IMR-90 (cell line): ENCODE measurements at regions not wholly inside any gene's neighbourhood (a gene's known extent, or its start where the extent isn't known, plus 50 kb on each side); places are given as distances from the start of the nearest gene placed in this dataset.

ENCODE experiments used
- ATAC-seq: fragments of 200-7000 bp; cut with Tn5 transposase; 2 replicates; pipeline ENCODE4 v1.9.1; 2020; ENCODE audit warnings: low read depth, mild to moderate bottlenecking, moderate library complexity
- BruUV-seq: library from RNA; stranded (reverse); fragments of 400-500 nt; replicated peaks from 2 replicates; lab custom pipeline; 2021; lab: Mats Ljungman, UMichigan
- CTCF ChIA-PET: fragments of 300-600 bp; formaldehyde crosslinking; extraction: SDS; loops from one replicate; lab custom pipeline; 2021; ENCODE audit warnings: antibody characterized with exemption; lab: Yijun Ruan, JAX
- POLR2A ChIA-PET: fragments of 300-600 bp; sonication (Branson Sonifier 250); formaldehyde crosslinking; loops from one replicate; lab custom pipeline; 2022; ENCODE audit warnings: antibody characterized with exemption; ENCODE audit not compliant: unreplicated experiment; lab: Charles Lee
- DNase-seq: peaks from one replicate; pipeline ENCODE4 v3.0.0; 2013
- H2AFZ ChIP-seq: replicated peaks from 2 replicates; pipeline ENCODE3; 2013; ENCODE audit warnings: low read length, mild to moderate bottlenecking; ENCODE audit not compliant: poor library complexity
- H2AK5ac ChIP-seq: 2 replicates; pipeline ENCODE4 v1.6.1; 2013; ENCODE audit warnings: low read depth, low read length, inconsistent platforms
- H2AK9ac ChIP-seq: replicated peaks from 2 replicates; pipeline ENCODE3; 2013; ENCODE audit warnings: mild to moderate bottlenecking, low read depth, low read length, moderate library complexity; ENCODE audit not compliant: poor library complexity
- H2BK120ac ChIP-seq: 2 replicates; pipeline ENCODE4 v1.6.1; 2013; ENCODE audit warnings: low read depth, low read length, inconsistent platforms
- H2BK15ac ChIP-seq: 3 replicates; pipeline ENCODE4 v1.6.1; 2013; ENCODE audit warnings: low read depth, low read length, inconsistent platforms
- H2BK20ac ChIP-seq: 2 replicates; pipeline ENCODE4 v1.6.1; 2013; ENCODE audit warnings: low read depth, mild to moderate bottlenecking, inconsistent platforms, low read length, moderate library complexity
- H2BK5ac ChIP-seq: 2 replicates; pipeline ENCODE4 v1.6.1; 2013; ENCODE audit warnings: mild to moderate bottlenecking, low read depth, low read length, inconsistent platforms; ENCODE audit not compliant: poor library complexity, severe bottlenecking
- H3K14ac ChIP-seq: replicated peaks from 2 replicates; pipeline ENCODE4 v1.6.1; 2013; ENCODE audit warnings: low read depth, low read length, inconsistent platforms
- H3K18ac ChIP-seq: 2 replicates; pipeline ENCODE4 v1.6.1; 2013; ENCODE audit warnings: low read depth, low read length, control low read depth
- H3K23ac ChIP-seq: 2 replicates; pipeline ENCODE4 v1.6.1; 2013; ENCODE audit warnings: low read depth, low read length, inconsistent platforms
- H3K27ac ChIP-seq: 2 replicates; pipeline ENCODE4 v1.5.1; 2013; ENCODE audit warnings: mild to moderate bottlenecking, control low read depth, low read length; ENCODE audit not compliant: insufficient read depth
- H3K27me3 ChIP-seq: 2 replicates; pipeline ENCODE4 v1.6.1; 2013; ENCODE audit warnings: low read length; ENCODE audit not compliant: control insufficient read depth, insufficient read depth
- H3K36me3 ChIP-seq: 2 replicates; pipeline ENCODE4 v1.6.1; 2013; ENCODE audit warnings: low read length, mixed read lengths; ENCODE audit not compliant: control insufficient read depth, insufficient read depth
- H3K4ac ChIP-seq: 2 replicates; pipeline ENCODE4 v1.6.1; 2013; ENCODE audit warnings: low read depth, low read length, inconsistent platforms
- H3K4me1 ChIP-seq: 2 replicates; pipeline ENCODE4 v1.6.1; 2013; ENCODE audit warnings: low read length, mixed read lengths; ENCODE audit not compliant: control insufficient read depth, insufficient read depth
- H3K4me2 ChIP-seq: 2 replicates; pipeline ENCODE4 v1.6.1; 2013; ENCODE audit warnings: low read depth, mild to moderate bottlenecking, control low read depth, low read length, moderate library complexity
- H3K4me3 ChIP-seq: 2 replicates; pipeline ENCODE4 v1.5.1; 2013; ENCODE audit warnings: low read depth, mild to moderate bottlenecking, control low read depth, low read length, moderate library complexity; ENCODE audit not compliant: insufficient read depth
- H3K56ac ChIP-seq: 2 replicates; pipeline ENCODE4 v1.6.1; 2013; ENCODE audit warnings: low read length, inconsistent platforms; ENCODE audit not compliant: insufficient read depth; ENCODE audit errors: extremely low read depth
- H3K79me1 ChIP-seq, 2 experiments: 2 replicates each; pipeline ENCODE4 v1.6.1; 2013; ENCODE audit warnings: low read length in 2 of 2, inconsistent platforms in 1 of 2, low read depth in 1 of 2
- H3K9ac ChIP-seq: 2 replicates; pipeline ENCODE4 v1.6.1; 2013; ENCODE audit warnings: low read depth, low read length, control low read depth
- H3K9me1 ChIP-seq: 2 replicates; pipeline ENCODE4 v1.6.1; 2013; ENCODE audit warnings: low read length, inconsistent platforms; ENCODE audit not compliant: insufficient read depth
- H3K9me3 ChIP-seq: 2 replicates; pipeline ENCODE4 v1.6.1; 2013; ENCODE audit warnings: low read length; ENCODE audit not compliant: control insufficient read depth, insufficient read depth
- H4K20me1 ChIP-seq: 2 replicates; pipeline ENCODE4 v1.6.1; 2013; ENCODE audit warnings: low read length, inconsistent platforms; ENCODE audit not compliant: insufficient read depth
- H4K5ac ChIP-seq: 2 replicates; pipeline ENCODE4 v1.6.1; 2013; ENCODE audit warnings: mild to moderate bottlenecking, low read depth, low read length, control low read depth
- H4K8ac ChIP-seq, 2 experiments: 2 replicates each; pipeline ENCODE4 v1.6.1; 2013; ENCODE audit warnings: low read depth in 2 of 2, low read length in 2 of 2, control low read depth in 1 of 2, inconsistent platforms in 1 of 2
- H4K91ac ChIP-seq: 2 replicates; pipeline ENCODE4 v1.6.1; 2013; ENCODE audit warnings: low read depth, low read length, inconsistent platforms; ENCODE audit not compliant: insufficient read depth
- FOS ChIP-seq: fragments of 150-350 bp; IDR thresholded peaks from 2 replicates; pipeline ENCODE4 v1.6.1; 2016; ENCODE audit warnings: low read depth, low read length
- MAFK ChIP-seq: IDR thresholded peaks from 2 replicates; pipeline ENCODE4 v1.6.1; 2012; ENCODE audit warnings: low read depth, low read length, improper control_type of control experiment
- MAZ ChIP-seq: IDR thresholded peaks from 2 replicates; pipeline ENCODE4 v1.6.1; 2012; ENCODE audit warnings: low read depth, mild to moderate bottlenecking, low read length, improper control_type of control experiment, moderate library complexity, borderline replicate concordance
- POLR2A ChIP-seq: IDR thresholded peaks from 2 replicates; pipeline ENCODE4 v1.6.1; 2012; ENCODE audit warnings: mild to moderate bottlenecking, low read depth, low read length
- RCOR1 ChIP-seq: IDR thresholded peaks from 2 replicates; pipeline ENCODE4 v1.6.1; 2012; ENCODE audit warnings: mild to moderate bottlenecking, low read length, improper control_type of control experiment; ENCODE audit not compliant: insufficient replicate concordance
- SMC3 ChIP-seq: fragments of 150-350 bp; IDR thresholded peaks from 2 replicates; pipeline ENCODE4 v1.6.1; 2016; ENCODE audit warnings: low read depth, mild to moderate bottlenecking, antibody characterized with exemption, low read length, moderate library complexity
- WGBS, 2 experiments: methylation state at CpG; one replicate each; pipeline versions ENCODE4 v1.1.5 to v1.1.7; 2013; ENCODE audit warnings: missing lambda C conversion rate in 2 of 2; ENCODE audit not compliant: insufficient read length in 1 of 2; ENCODE audit errors: extremely low coverage in 2 of 2; 5-methylcytosine and 5-hydroxymethylcytosine counted together
- dilution Hi-C: fragments of 300-500 bp; cut with HindIII; formaldehyde crosslinking; loops from one replicate; pipeline ENCODE4 v1.14.3; 2018; ENCODE audit warnings: low sequenced_read_pairs; ENCODE audit not compliant: unreplicated experiment
- in situ Hi-C: fragments of 300-500 bp; cut with MboI; formaldehyde crosslinking; loops from 3 replicates; pipeline ENCODE4 v1.14.3; 2019; ENCODE audit warnings: low sequenced_read_pairs, inconsistent platforms, mixed read lengths
- intact Hi-C: fragments of 100-400 bp; cut with micrococcal nuclease; formaldehyde crosslinking; loops from 2 replicates; pipeline ENCODE4 v1.10.0; 2022

DNA sequence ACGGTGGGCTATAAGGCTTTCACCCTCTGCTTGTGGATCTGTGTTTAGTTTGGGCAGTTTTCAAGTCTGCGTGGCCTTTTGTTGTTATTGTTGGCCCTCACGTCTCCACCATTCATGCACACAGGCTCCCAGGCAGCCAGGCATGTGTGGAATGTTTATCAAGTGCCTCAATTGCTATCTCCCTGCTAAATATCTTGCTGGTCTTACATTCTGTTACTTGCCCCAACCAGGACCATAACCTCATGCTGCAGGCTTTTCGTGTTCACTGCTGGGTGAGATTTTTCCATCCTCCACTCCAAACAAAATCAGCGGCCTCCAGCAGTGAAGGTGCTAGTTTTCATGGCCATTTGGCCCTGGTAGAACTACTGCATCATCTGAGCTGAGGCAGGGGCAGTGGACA, 63.0 kb upstream of the DSC1 start:
- Histone ChIP-seq H3K9me3 (peaks cover 2% of the 10 kb centered on the region), H3K4me2 (no peak overlapping the region), H3K27ac (no peak overlapping the region), H4K20me1 (no peaks in the 10 kb centered on the region), H2BK120ac (no peak overlapping the region), H3K4me3 (no peak overlapping the region), H3K4ac (no peak overlapping the region), H3K56ac (no peak overlapping the region), H2BK15ac (no peak overlapping the region), H3K9ac (no peak overlapping the region), H3K14ac (no peak overlapping the region), H2AK9ac (no peak overlapping the region), H3K27me3 (no peaks in the 10 kb centered on the region), H3K79me1 (no peaks in the 10 kb centered on the region), H3K23ac (no peak overlapping the region), H2BK5ac (no peak overlapping the region), H2AK5ac (no peak overlapping the region), H3K9me1 (no peaks in the 10 kb centered on the region), H4K91ac (no peak overlapping the region), H3K4me1 (0 out of 2 replicates have a peak, but pooled peaks cover 2% of the 10 kb centered on the region), H4K5ac (no peak overlapping the region), H2AFZ (no peak overlapping the region), H4K8ac (no peak overlapping the region), H2BK20ac (no peak overlapping the region), H3K18ac (no peak overlapping the region), H3K36me3 (no peaks in the 10 kb centered on the region)
- no TSS peak for BruUV-seq
- ChIA-PET CTCF (no interaction called here), POLR2A (no interaction called here)
- TF ChIP-seq MAZ (no peak), SMC3 (no peak), FOS (no peak), RCOR1 (no peak), POLR2A (no peak), MAFK (no peak)
- in situ Hi-C loops = no loop called here
- ATAC-seq = peak; percentile 86
- DNase-seq = peak; percentile 55
- WGBS, 2 experiments = 0% methylated on average over 1 of the region's 5 CpGs; no CpG with 5 or more reads in 1 of the 2 experiments
- intact Hi-C loops = no loop called here
- dilution Hi-C loops = no loop called here
